ENCODE measurements at regions not wholly inside any gene's neighbourhood (a gene's known extent, or its start where the extent isn't known, plus 50 kb on each side); places are given as distances from the start of the nearest gene placed in this dataset.
A peak's percentile ranks its signal among the peaks of the same experiment; 100 is the strongest.

GRCh38 chr11:126147208-126148111 lies 64.0 kb downstream of the RPUSD4 start:
- TF ChIP-seq, protein P1, sequence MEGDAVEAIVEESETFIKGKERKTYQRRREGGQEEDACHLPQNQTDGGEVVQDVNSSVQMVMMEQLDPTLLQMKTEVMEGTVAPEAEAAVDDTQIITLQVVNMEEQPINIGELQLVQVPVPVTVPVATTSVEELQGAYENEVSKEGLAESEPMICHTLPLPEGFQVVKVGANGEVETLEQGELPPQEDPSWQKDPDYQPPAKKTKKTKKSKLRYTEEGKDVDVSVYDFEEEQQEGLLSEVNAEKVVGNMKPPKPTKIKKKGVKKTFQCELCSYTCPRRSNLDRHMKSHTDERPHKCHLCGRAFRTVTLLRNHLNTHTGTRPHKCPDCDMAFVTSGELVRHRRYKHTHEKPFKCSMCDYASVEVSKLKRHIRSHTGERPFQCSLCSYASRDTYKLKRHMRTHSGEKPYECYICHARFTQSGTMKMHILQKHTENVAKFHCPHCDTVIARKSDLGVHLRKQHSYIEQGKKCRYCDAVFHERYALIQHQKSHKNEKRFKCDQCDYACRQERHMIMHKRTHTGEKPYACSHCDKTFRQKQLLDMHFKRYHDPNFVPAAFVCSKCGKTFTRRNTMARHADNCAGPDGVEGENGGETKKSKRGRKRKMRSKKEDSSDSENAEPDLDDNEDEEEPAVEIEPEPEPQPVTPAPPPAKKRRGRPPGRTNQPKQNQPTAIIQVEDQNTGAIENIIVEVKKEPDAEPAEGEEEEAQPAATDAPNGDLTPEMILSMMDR (conservative IDR thresholded peaks at IDR 0.05; ENCODE audit: low read depth in 2 of 2), result peak; percentile 25 to 30; a peak in 3 of 4 replicates
- TF ChIP-seq REST (IDR thresholded peaks at IDR 0.05; ENCODE audit: unreplicated experiment), result no peak
- no peak for TF ChIP-seq EZH2 (IDR thresholded peaks at IDR 0.05; ENCODE audit: low read depth, unreplicated experiment)
- TF ChIP-seq EZH2phosphoT487 (IDR thresholded peaks at IDR 0.05; ENCODE audit: unreplicated experiment), result no peak
- no peak for TF ChIP-seq STAT1 (IDR thresholded peaks at IDR 0.05; ENCODE audit: unreplicated experiment)
- TF ChIP-seq POLR2AphosphoS5 (IDR thresholded peaks at IDR 0.05; ENCODE audit: low read depth), result 0 out of 2 replicates have a peak, but pooled peaks have one; percentile 14
- TF ChIP-seq JUNB (IDR thresholded peaks at IDR 0.05; ENCODE audit: unreplicated experiment), result no peak
- no peak for TF ChIP-seq NANOG (IDR thresholded peaks at IDR 0.05; ENCODE audit: borderline replicate concordance)
- no peak for TF ChIP-seq ETS1 (IDR thresholded peaks at IDR 0.05)
